GM10266 (cell line): ENCODE measurements at regions not wholly inside any gene's neighbourhood (a gene's known extent, or its start where the extent isn't known, plus 50 kb on each side); places are given as distances from the start of the nearest gene placed in this dataset.
"Not testable (repeated sequence)": the region's sequence is repeated elsewhere in the genome, so short reads cannot be mapped to it uniquely, and the experiment has no call there.

Source experiments
- DNase-seq: peaks from one replicate; pipeline ENCODE4 v3.0.0; 2012; ENCODE audit errors: extremely low spot score

DNA sequence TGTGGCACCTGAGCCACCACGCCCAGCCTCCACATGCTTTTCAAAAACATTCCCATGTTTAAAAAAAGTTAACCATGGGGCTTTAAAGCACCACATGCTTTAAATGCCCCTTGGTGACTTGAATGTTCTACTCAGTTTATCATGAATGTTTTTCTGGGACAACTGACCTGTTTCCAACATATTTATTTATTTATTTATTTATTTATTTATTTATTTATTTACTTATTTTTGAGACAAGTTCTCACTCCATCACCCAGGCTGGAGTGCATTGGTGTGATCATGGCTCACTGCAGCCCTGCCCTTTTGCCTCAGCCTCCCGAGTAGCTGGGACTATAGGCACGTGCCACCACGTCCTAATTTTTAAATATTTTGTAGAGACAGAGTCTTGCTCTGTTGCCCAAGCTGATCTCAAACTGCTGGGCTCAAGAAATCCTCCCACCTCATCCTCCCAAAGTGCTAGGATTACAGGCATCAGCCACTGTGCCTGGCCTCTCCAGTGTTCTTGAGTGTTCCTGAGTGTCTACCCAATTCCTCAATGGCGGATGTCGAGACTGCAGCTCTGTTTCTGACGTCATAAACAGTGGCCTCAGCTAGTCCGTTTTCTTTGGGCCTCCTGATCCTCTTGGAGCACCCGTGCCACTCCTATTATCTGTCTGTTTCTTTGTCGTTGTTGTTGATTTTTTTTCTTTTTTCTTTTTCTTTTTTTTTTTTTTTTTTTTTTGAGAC is 185.7 kb upstream of the TP53TG3 start:
- DNase-seq: not testable (repeated sequence)

DNA sequence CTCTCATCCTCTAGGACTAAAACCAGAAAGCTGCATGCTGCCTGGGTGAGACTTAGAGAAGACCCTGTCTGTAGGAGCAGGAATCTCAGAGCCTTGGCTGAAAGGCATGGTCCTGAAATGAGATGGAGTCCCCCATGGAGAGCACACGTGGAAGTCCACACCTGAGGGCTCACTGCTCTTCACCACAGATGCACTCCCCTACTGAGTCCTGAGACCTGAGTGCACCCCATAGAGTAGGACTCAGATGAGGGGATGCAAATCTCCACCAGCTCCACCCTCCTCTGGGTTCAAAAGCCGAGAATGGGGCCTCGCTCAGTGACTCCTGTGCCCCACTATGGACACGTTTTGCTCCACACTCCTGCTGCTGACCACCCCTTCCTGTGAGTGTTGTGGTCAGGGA is 171.4 kb upstream of the TP53TG3 start:
- not testable (repeated sequence) for DNase-seq

DNA sequence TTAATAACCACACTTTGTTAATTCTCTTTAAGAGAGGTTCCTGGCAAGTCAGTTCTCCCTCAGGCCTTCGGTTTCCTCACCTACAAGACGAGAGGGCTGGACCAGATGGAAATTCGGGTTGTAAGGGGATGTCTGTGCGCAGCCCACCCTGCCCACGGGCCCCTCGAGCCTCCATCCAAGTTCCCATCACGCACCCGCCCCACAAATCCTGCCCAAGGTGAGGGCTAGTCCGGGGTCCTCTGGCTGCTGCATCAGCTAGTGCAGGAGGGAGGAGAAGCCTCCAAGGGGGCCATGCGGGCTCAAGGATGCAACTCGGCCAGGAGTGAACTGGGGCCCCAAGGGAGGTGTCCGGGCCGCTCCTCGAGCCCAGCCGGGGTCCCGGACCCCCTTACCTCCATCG is 169.6 kb upstream of the TP53TG3 start:
- not testable (repeated sequence) for DNase-seq

DNA sequence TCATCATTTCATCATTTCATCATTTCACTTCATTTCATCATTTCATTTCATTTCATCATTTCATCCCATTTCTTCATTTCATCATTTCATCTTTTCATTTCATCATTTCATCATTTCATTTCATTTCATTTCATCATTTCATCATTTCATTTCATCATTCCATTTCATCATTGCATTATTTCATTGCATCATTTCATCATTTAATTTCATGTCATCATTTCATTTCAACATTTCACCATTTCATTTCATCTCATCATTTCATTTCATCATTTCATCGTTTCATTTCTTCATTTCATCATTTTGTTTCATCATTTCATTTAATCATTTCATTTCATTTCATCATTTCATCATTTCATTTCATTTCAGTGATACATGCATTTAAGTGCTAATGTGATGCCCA is 166.9 kb upstream of the TP53TG3 start:
- not testable (repeated sequence) for DNase-seq

DNA sequence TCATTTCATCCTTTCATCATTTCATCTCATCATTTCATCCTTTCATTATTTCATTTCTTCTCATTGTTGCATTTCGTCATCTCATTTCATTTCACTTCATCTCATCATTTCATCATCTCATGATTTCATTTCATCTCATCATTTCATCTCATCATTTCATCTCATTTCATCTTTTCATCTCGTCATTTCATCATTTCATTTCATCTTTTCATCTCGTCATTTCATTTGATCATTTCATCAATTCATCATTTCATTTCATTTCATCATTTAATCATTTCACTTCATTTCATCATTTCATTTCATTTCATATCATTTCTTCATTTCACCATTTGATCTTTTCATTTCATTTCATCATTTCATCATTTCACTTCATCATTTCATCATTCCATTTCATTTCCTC is 131.3 kb upstream of the TP53TG3 start:
- DNase-seq: not testable (repeated sequence)

DNA sequence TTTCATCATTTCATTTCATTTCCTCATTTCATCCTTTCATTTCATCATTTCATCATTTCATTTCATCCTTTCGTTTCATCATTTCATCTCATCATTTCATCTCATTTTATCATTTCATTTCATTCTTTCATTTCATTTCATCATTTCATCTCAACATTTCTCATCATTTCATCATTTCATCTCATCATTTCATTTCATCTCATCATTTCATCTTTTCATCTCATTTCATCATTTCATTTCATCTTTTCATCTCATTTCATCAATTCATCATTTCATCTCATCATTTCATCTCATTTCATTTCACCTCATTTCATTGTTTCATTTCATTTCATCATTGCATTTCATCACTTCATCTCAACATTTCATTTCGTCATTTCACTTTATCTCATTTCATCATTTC is 129.7 kb upstream of the TP53TG3 start:
- not testable (repeated sequence) for DNase-seq
